Glutamatergic neuron (in vitro differentiated cells): ENCODE measurements at regions not wholly inside any gene's neighbourhood (a gene's known extent, or its start where the extent isn't known, plus 50 kb on each side); places are given as distances from the start of the nearest gene placed in this dataset.

Experiments
- DNase-seq: peaks from one replicate; pipeline ENCODE4 v3.0.0; 2022
- H3K27ac Mint-ChIP-seq: one replicate; pipeline ENCODE4 v1.8.0; 2020; ENCODE audit warnings: mild to moderate bottlenecking, mixed read lengths, inconsistent platforms; ENCODE audit not compliant: unreplicated experiment
- H3K27me3 Mint-ChIP-seq: one replicate; pipeline ENCODE4 v1.8.0; 2020; ENCODE audit warnings: mild to moderate bottlenecking, moderate library complexity, mixed read lengths, inconsistent platforms; ENCODE audit not compliant: unreplicated experiment
- H3K36me3 Mint-ChIP-seq: one replicate; pipeline ENCODE4 v1.8.0; 2020; ENCODE audit warnings: mild to moderate bottlenecking, mixed read lengths, inconsistent platforms; ENCODE audit not compliant: unreplicated experiment
- H3K4me1 Mint-ChIP-seq: one replicate; pipeline ENCODE4 v1.8.0; 2020; ENCODE audit warnings: mild to moderate bottlenecking, low read depth, mixed read lengths, inconsistent platforms; ENCODE audit not compliant: unreplicated experiment
- H3K4me3 Mint-ChIP-seq: one replicate; pipeline ENCODE4 v1.8.0; 2020; ENCODE audit warnings: mild to moderate bottlenecking, mixed read lengths, inconsistent platforms; ENCODE audit not compliant: unreplicated experiment
- H3K9me3 Mint-ChIP-seq: one replicate; pipeline ENCODE4 v1.8.0; 2020; ENCODE audit warnings: mild to moderate bottlenecking, moderate library complexity, mixed read lengths, inconsistent platforms; ENCODE audit not compliant: unreplicated experiment
- TF ChIP-seq, protein P1 (sequence below): fragments of 200-600 bp; sonication (generic); IDR thresholded peaks from one replicate; pipeline ENCODE4 v1.5.0; 2021; ENCODE audit not compliant: partially characterized antibody, unreplicated experiment

- TF ChIP-seq, protein P1, sequence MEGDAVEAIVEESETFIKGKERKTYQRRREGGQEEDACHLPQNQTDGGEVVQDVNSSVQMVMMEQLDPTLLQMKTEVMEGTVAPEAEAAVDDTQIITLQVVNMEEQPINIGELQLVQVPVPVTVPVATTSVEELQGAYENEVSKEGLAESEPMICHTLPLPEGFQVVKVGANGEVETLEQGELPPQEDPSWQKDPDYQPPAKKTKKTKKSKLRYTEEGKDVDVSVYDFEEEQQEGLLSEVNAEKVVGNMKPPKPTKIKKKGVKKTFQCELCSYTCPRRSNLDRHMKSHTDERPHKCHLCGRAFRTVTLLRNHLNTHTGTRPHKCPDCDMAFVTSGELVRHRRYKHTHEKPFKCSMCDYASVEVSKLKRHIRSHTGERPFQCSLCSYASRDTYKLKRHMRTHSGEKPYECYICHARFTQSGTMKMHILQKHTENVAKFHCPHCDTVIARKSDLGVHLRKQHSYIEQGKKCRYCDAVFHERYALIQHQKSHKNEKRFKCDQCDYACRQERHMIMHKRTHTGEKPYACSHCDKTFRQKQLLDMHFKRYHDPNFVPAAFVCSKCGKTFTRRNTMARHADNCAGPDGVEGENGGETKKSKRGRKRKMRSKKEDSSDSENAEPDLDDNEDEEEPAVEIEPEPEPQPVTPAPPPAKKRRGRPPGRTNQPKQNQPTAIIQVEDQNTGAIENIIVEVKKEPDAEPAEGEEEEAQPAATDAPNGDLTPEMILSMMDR: no peak
- Mint-ChIP-seq H3K4me1 (no peaks in the 10 kb centered on the region), H3K4me3 (no peak overlapping the region), H3K27me3 (no peaks in the 10 kb centered on the region), H3K9me3 (no peaks in the 10 kb centered on the region), H3K36me3 (no peaks in the 10 kb centered on the region), H3K27ac (no peak overlapping the region)
- no peak for DNase-seq
Measured at GRCh38 chr5:42026446-42026845, 101.4 kb downstream of the FBXO4 start.

GRCh38 chr5:42032137-42032536 is 107.1 kb downstream of the FBXO4 start:
- Mint-ChIP-seq H3K4me3 (no peak overlapping the region), H3K9me3 (no peaks in the 10 kb centered on the region), H3K4me1 (no peaks in the 10 kb centered on the region), H3K27ac (no peak overlapping the region), H3K27me3 (no peaks in the 10 kb centered on the region), H3K36me3 (no peaks in the 10 kb centered on the region)
- DNase-seq: no peak
- TF ChIP-seq, protein P1: no peak

- Mint-ChIP-seq H3K9me3 (no peaks in the 10 kb centered on the region), H3K4me1 (no peaks in the 10 kb centered on the region), H3K27me3 (no peaks in the 10 kb centered on the region), H3K36me3 (no peaks in the 10 kb centered on the region), H3K27ac (no peak overlapping the region), H3K4me3 (no peak overlapping the region)
- TF ChIP-seq, protein P1: no peak
- DNase-seq: no peak
Measured at GRCh38 chr5:42035526-42035925, 110.4 kb downstream of the FBXO4 start.

DNA sequence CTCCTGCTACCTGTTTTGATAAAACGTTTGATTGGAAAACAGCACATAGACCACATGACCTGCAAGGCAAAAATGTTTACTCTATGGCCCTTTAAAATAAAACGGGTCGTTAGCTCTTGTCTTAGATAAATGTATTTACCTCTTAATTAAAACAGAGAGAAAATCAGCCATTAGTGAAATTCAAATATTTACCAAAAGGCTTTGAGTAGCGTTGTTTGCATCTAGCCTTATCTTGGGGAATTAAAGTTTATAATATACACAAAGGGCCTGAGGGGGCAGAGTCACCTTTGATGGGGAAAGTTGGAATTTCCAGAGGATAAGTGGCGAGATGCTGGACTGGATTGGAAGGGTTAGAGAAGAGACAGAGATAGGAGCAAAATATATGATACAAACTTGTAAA is 111.3 kb downstream of the FBXO4 start:
- no peak for DNase-seq
- no peak overlapping the region for H3K4me3 Mint-ChIP-seq
- no peaks in the 10 kb centered on the region for H3K9me3 Mint-ChIP-seq
- no peaks in the 10 kb centered on the region for H3K4me1 Mint-ChIP-seq
- no peaks in the 10 kb centered on the region for H3K27me3 Mint-ChIP-seq
- no peak overlapping the region for H3K27ac Mint-ChIP-seq
- no peaks in the 10 kb centered on the region for H3K36me3 Mint-ChIP-seq
- TF ChIP-seq, protein P1: no peak

DNA sequence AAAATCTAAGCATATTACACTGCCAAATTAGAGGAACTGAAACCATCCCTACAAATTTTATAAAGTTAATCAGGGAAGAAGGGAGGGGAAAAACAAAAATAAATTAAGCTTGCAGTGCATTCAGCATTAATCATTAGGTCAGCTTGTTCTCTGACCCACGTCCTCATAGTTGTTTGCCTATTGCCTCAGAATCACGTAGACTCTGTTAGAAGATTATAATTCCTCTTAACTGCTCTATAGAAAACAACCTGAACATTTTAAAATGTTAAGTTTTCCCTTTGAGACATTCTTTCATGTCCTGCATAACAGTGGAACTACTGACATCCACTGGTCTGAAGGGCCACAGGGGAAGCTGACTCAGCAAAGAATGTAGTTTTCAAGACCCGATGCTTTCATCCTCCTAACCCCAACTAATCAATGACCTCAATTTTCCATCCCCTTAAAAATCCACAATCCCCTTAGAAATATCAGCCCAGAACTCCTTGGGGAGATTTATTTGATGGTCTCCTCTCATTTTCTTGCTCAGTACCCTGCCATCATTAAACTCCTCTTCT is 112.4 kb downstream of the FBXO4 start:
- Mint-ChIP-seq H3K9me3 (no peaks in the 10 kb centered on the region), H3K4me3 (no peak overlapping the region), H3K36me3 (no peaks in the 10 kb centered on the region), H3K4me1 (no peaks in the 10 kb centered on the region), H3K27ac (no peak overlapping the region), H3K27me3 (no peaks in the 10 kb centered on the region)
- TF ChIP-seq, protein P1: no peak
- no peak for DNase-seq
